Ascending aorta (tissue), 2 donors: ENCODE measurements at regions not wholly inside any gene's neighbourhood (a gene's known extent, or its start where the extent isn't known, plus 50 kb on each side); places are given as distances from the start of the nearest gene placed in this dataset.

Experiments used
- DNase-seq, 2 donors: peaks; one replicate each; pipeline ENCODE4 v3.0.0-alpha.2; 2019; ENCODE audit warnings: low spot score in 2 of 2
- H3K27ac ChIP-seq, 2 donors: fragments of 200-600 bp; sonication (generic); one replicate each; pipeline ENCODE4 v1.5.1; 2016 to 2017; ENCODE audit warnings: mild to moderate bottlenecking in 1 of 2
- H3K27me3 ChIP-seq: fragments of 200-600 bp; sonication (generic); one replicate; pipeline ENCODE4 v1.5.1; 2017
- H3K36me3 ChIP-seq, 2 donors: fragments of 200-600 bp; sonication (generic); one replicate each; pipeline ENCODE4 v1.5.1; 2016
- H3K4me1 ChIP-seq, 2 donors: fragments of 200-600 bp; sonication (generic); one replicate each; pipeline ENCODE4 v1.5.1; 2016 to 2017; ENCODE audit warnings: mild to moderate bottlenecking in 1 of 2
- H3K4me3 ChIP-seq, 2 donors: fragments of 200-600 bp; sonication (generic); one replicate each; pipeline ENCODE4 v1.5.1; 2016 to 2017; ENCODE audit warnings: mild to moderate bottlenecking in 1 of 2
- H3K9me3 ChIP-seq, 2 donors: fragments of 200-600 bp; sonication (generic); one replicate each; pipeline ENCODE4 v1.5.1; 2016
- CTCF ChIP-seq, 3 experiments: fragments of 200-600 bp in 2 of 3; fragments of 450-650 bp in 1 of 3; sonication (generic) in 2 of 3; IDR thresholded peaks; one replicate each; pipeline ENCODE4 v1.5.1; 2016 to 2019; ENCODE audit warnings: antibody characterized with exemption in 3 of 3, mild to moderate bottlenecking in 1 of 3, moderate library complexity in 1 of 3
- intact Hi-C: fragments of 100-400 bp; cut with DNase I; formaldehyde crosslinking; loops from one replicate; pipeline ENCODE4 v1.15.1; 2023

- DNase-seq, result no peak
- intact Hi-C loops, result no loop called here
- H3K27me3 ChIP-seq, result no peaks in the 10 kb centered on the region
- TF ChIP-seq CTCF (IDR thresholded peaks at IDR 0.05), result no peak
- H3K4me3 ChIP-seq, result no peak overlapping the region
- no peaks in the 10 kb centered on the region for H3K4me1 ChIP-seq
- no peaks in the 10 kb centered on the region for H3K9me3 ChIP-seq
- no peak overlapping the region for H3K27ac ChIP-seq
- H3K36me3 ChIP-seq, result no peaks in the 10 kb centered on the region
These were observed 1948.5 kb upstream of the PCDH20 start for GRCh38 chr13:63364159-63364558.

- Histone ChIP-seq H3K36me3 (no peaks in the 10 kb centered on the region), H3K4me1 (no peaks in the 10 kb centered on the region), H3K4me3 (no peak overlapping the region), H3K27ac (no peak overlapping the region), H3K27me3 (no peaks in the 10 kb centered on the region), H3K9me3 (no peaks in the 10 kb centered on the region)
- intact Hi-C loops, result no loop called here
- no peak for TF ChIP-seq CTCF (IDR thresholded peaks at IDR 0.05)
- no peak for DNase-seq
These were observed 1935.9 kb upstream of the PCDH20 start for GRCh38 chr13:63351533-63351932.

GRCh38 chr13:63351081-63351480 is 1935.4 kb upstream of the PCDH20 start:
- H3K4me1 ChIP-seq, result no peaks in the 10 kb centered on the region
- H3K9me3 ChIP-seq, result no peaks in the 10 kb centered on the region
- DNase-seq, result no peak
- H3K27ac ChIP-seq, result no peak overlapping the region
- H3K27me3 ChIP-seq, result no peaks in the 10 kb centered on the region
- no peaks in the 10 kb centered on the region for H3K36me3 ChIP-seq
- no peak for TF ChIP-seq CTCF (IDR thresholded peaks at IDR 0.05)
- intact Hi-C loops, result no loop called here
- no peak overlapping the region for H3K4me3 ChIP-seq

GRCh38 chr13:63345835-63346234 is 1930.2 kb upstream of the PCDH20 start:
- intact Hi-C loops, result no loop called here
- DNase-seq, result no peak
- TF ChIP-seq CTCF (IDR thresholded peaks at IDR 0.05), result no peak
- no peaks in the 10 kb centered on the region for H3K9me3 ChIP-seq
- no peaks in the 10 kb centered on the region for H3K4me1 ChIP-seq
- no peak overlapping the region for H3K27ac ChIP-seq
- H3K27me3 ChIP-seq, result no peaks in the 10 kb centered on the region
- H3K36me3 ChIP-seq, result no peaks in the 10 kb centered on the region
- no peak overlapping the region for H3K4me3 ChIP-seq

- DNase-seq, result no peak
- Histone ChIP-seq H3K27me3 (no peaks in the 10 kb centered on the region), H3K4me3 (no peak overlapping the region), H3K9me3 (no peaks in the 10 kb centered on the region), H3K27ac (no peak overlapping the region), H3K36me3 (no peaks in the 10 kb centered on the region), H3K4me1 (no peaks in the 10 kb centered on the region)
- TF ChIP-seq CTCF (IDR thresholded peaks at IDR 0.05), result no peak
- intact Hi-C loops, result no loop called here
These were observed 1929.1 kb upstream of the PCDH20 start for GRCh38 chr13:63344711-63345110.

GRCh38 chr13:63337921-63338320 is 1922.3 kb upstream of the PCDH20 start:
- DNase-seq, result no peak
- H3K4me1 ChIP-seq, result no peaks in the 10 kb centered on the region
- no peaks in the 10 kb centered on the region for H3K9me3 ChIP-seq
- H3K27me3 ChIP-seq, result no peaks in the 10 kb centered on the region
- H3K4me3 ChIP-seq, result no peak overlapping the region
- intact Hi-C loops, result no loop called here
- H3K36me3 ChIP-seq, result no peaks in the 10 kb centered on the region
- no peak overlapping the region for H3K27ac ChIP-seq
- TF ChIP-seq CTCF (IDR thresholded peaks at IDR 0.05), result no peak
